CD4-positive, alpha-beta T cell (primary cell): ENCODE measurements at regions not wholly inside any gene's neighbourhood (a gene's known extent, or its start where the extent isn't known, plus 50 kb on each side); places are given as distances from the start of the nearest gene placed in this dataset.
A peak's percentile ranks its signal among the peaks of the same experiment; 100 is the strongest.

Experiments
- ATAC-seq: fragments of 200-7000 bp; cut with Tn5 transposase; one replicate; pipeline ENCODE4 v1.10.0; 2022; ENCODE audit warnings: mild to moderate bottlenecking; ENCODE audit not compliant: poor library complexity
- CTCF ChIA-PET: fragments of 350-600 bp; sonication (Branson Sonifier 250); formaldehyde crosslinking; loops from one replicate; lab custom pipeline; 2021; ENCODE audit warnings: antibody characterized with exemption, inconsistent platforms; lab: Charles Lee
- POLR2A ChIA-PET: fragments of 350-600 bp; sonication (Branson Sonifier 250); formaldehyde crosslinking; loops from one replicate; lab custom pipeline; 2021; ENCODE audit warnings: antibody characterized with exemption, inconsistent platforms; lab: Charles Lee
- DNase-seq, 14 experiments: peaks; one replicate each; pipeline ENCODE4 v3.0.0-alpha.2; 2013 to 2020; ENCODE audit warnings: mixed read lengths in 2 of 14
- H3K27ac ChIP-seq, 2 donors: one replicate each; pipeline versions ENCODE4 v1.5.1 to v1.7.0; 2013; ENCODE audit warnings: low read length in 2 of 2, low read depth in 1 of 2, mild to moderate bottlenecking in 1 of 2
- H3K27me3 ChIP-seq, 2 experiments: 1 replicate in 1 of 2; 2 replicates in 1 of 2; pipeline versions ENCODE4 v1.6.1 to v1.7.0; 2013; ENCODE audit warnings: low read length in 2 of 2, control low read depth in 1 of 2, mild to moderate bottlenecking in 1 of 2, moderate library complexity in 1 of 2; ENCODE audit not compliant: insufficient read depth in 2 of 2, control insufficient read depth in 1 of 2
- H3K36me3 ChIP-seq: one replicate; pipeline ENCODE4 v1.6.1; 2013; ENCODE audit warnings: low read length, control low read depth; ENCODE audit not compliant: insufficient read depth
- H3K4me1 ChIP-seq: one replicate; pipeline ENCODE4 v1.6.1; 2013; ENCODE audit warnings: low read length, control low read depth; ENCODE audit not compliant: insufficient read depth
- H3K4me3 ChIP-seq: one replicate; pipeline ENCODE4 v1.5.1; 2013; ENCODE audit warnings: mild to moderate bottlenecking, low read length, moderate library complexity
- H3K9me3 ChIP-seq, 2 experiments: 1 replicate in 1 of 2; 2 replicates in 1 of 2; pipeline versions ENCODE4 v1.6.1 to v1.7.0; 2013; ENCODE audit warnings: low read length in 2 of 2, mild to moderate bottlenecking in 2 of 2, control low read depth in 1 of 2, moderate library complexity in 1 of 2; ENCODE audit not compliant: control insufficient read depth in 1 of 2, insufficient read depth in 1 of 2
- H3K27ac Mint-ChIP-seq: one replicate; pipeline ENCODE4 v1.8.0; 2020; ENCODE audit warnings: mixed read lengths
- H3K27me3 Mint-ChIP-seq: one replicate; pipeline ENCODE4 v1.8.0; 2021; ENCODE audit warnings: mixed read lengths
- H3K36me3 Mint-ChIP-seq: one replicate; pipeline ENCODE4 v1.8.0; 2021; ENCODE audit warnings: low read depth, mixed read lengths
- H3K4me1 Mint-ChIP-seq: one replicate; pipeline ENCODE4 v1.8.0; 2021; ENCODE audit warnings: low read depth, mixed read lengths
- H3K4me3 Mint-ChIP-seq: one replicate; pipeline ENCODE4 v1.8.0; 2020; ENCODE audit warnings: mild to moderate bottlenecking, mixed read lengths
- H3K9me3 Mint-ChIP-seq: one replicate; pipeline ENCODE4 v1.8.0; 2020; ENCODE audit warnings: mixed read lengths
- intact Hi-C, 2 experiments: fragments of 100-400 bp; cut with DNase I in 1 of 2; cut with micrococcal nuclease in 1 of 2; formaldehyde crosslinking; loops; one replicate each; pipeline versions ENCODE4 v1.15.1 to v1.9.0; 2023 to 2025; cut with DNase I, micrococcal nuclease
- TF ChIP-seq, protein P1 (sequence below): fragments of 200-600 bp; IDR thresholded peaks from one replicate; pipeline ENCODE4 v1.8.0; 2022; ENCODE audit warnings: antibody characterized with exemption, mild to moderate bottlenecking

DNA sequence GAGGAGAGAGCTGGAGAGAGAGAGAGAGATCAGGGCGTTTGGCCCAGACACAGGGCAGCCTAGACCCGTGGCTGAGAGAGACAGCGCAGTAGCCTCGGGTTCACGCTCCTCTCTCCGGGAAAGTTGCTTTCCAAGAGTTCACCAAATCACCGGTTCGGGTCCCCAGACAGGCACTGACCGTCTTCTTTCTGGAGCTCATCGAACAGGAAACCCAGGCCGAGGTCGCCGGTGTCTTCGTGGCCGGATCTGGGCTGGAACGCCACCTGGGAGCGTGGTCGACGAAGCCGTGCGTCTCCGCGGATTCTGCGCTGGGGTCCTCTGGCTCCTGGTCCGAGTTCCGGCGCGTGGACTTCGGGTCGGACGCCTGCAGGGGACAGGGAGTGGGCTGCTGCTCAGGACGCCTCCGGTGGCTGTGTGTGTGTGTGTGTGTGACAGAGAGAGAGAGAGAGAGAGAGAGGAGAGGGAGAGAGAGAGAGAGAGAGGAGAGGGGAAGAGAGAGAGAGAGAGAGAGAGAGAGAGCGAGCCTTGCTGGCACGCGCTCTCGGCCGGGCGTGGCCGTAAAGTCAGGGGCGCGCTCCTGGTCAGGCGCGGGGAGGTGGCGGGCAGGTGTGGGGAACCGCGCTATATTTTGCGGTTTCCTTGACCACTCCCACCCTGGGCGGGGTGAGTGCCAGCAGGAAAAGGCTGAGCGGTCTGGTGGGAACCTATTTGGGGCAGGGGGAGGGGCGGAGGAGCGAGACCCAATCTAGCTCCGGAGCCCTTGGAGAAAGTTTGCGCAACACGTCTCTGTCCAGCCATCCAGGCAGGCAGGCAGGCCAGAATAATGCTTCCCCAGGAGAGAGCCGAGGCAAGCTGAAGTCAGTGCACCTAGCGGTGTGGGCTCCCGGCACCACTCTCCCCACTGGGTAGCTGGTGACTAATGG is 62.1 kb downstream of the RHOXF2B start:
- Histone ChIP-seq H3K36me3 (no peaks in the 10 kb centered on the region), H3K9me3 (peaks cover 0 to 12% of the 10 kb centered on the region in 2 experiments), H3K4me3 (peak overlapping the region; percentile 32), H3K27me3 (peaks cover 17 to 26% of the 10 kb centered on the region in 2 experiments), H3K27ac (no peak overlapping the region), H3K4me1 (peaks cover 15% of the 10 kb centered on the region)
- ChIA-PET POLR2A (no interaction called here), CTCF (no interaction called here)
- DNase-seq = peak in 1 of 14 experiments; percentile 9
- Mint-ChIP-seq H3K27ac (no peak overlapping the region), H3K9me3 (no peaks in the 10 kb centered on the region), H3K4me3 (peak overlapping the region; percentile 34), H3K4me1 (peaks cover 8% of the 10 kb centered on the region), H3K36me3 (no peaks in the 10 kb centered on the region), H3K27me3 (peaks cover 53% of the 10 kb centered on the region)
- intact Hi-C loops = no loop called here
- no peak for ATAC-seq
- TF ChIP-seq, protein P1, sequence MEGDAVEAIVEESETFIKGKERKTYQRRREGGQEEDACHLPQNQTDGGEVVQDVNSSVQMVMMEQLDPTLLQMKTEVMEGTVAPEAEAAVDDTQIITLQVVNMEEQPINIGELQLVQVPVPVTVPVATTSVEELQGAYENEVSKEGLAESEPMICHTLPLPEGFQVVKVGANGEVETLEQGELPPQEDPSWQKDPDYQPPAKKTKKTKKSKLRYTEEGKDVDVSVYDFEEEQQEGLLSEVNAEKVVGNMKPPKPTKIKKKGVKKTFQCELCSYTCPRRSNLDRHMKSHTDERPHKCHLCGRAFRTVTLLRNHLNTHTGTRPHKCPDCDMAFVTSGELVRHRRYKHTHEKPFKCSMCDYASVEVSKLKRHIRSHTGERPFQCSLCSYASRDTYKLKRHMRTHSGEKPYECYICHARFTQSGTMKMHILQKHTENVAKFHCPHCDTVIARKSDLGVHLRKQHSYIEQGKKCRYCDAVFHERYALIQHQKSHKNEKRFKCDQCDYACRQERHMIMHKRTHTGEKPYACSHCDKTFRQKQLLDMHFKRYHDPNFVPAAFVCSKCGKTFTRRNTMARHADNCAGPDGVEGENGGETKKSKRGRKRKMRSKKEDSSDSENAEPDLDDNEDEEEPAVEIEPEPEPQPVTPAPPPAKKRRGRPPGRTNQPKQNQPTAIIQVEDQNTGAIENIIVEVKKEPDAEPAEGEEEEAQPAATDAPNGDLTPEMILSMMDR = no peak

DNA sequence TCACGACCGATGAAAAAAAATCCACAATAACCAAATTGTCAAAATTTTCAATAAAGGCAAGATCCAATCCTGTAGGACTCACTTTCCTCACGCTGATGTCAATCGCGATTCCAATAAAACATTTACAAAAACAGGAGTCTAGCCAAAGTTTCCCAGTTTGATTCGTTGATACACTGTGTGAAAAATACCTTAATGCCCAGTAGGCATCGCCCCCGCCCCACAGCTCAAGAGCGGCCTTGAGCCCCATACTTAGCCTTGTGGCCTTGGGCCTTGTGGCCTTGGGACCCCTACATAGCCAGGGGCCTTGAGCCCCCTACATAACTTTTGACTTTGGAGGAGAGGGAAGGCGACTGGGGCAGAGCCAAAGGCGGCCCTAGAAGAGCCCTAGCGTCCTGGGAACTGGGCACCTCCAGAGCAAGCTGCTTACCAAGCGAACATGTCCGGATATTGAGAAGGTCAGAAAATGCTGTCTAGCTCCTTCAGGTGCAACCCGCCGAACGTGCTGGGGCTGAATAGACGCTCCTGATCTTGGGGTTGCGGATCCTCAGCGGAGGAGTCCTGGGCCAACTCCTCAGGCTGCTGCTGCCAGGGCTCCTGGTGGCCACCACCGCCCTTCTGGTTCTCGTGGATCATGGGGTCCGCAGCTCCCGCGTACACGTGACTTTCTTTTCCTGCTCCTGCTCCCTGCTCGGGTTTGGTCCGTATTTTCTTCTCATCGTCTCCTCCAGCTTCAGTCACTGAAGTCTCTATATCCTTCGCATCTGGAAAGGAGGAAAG is 62.9 kb downstream of the RHOXF2B start:
- Histone ChIP-seq H3K27me3 (peaks cover 17 to 26% of the 10 kb centered on the region in 2 experiments), H3K4me1 (peaks cover 15% of the 10 kb centered on the region), H3K27ac (no peak overlapping the region), H3K4me3 (peak overlapping the region; percentile 32), H3K9me3 (peaks cover 0 to 12% of the 10 kb centered on the region in 2 experiments), H3K36me3 (no peaks in the 10 kb centered on the region)
- no peak for ATAC-seq
- CTCF ChIA-PET = no interaction called here
- DNase-seq = peak in 1 of 14 experiments; percentile 2
- POLR2A ChIA-PET = no interaction called here
- Mint-ChIP-seq H3K36me3 (no peaks in the 10 kb centered on the region), H3K4me1 (peaks cover 8% of the 10 kb centered on the region), H3K27ac (no peak overlapping the region), H3K27me3 (peaks cover 57% of the 10 kb centered on the region), H3K9me3 (no peaks in the 10 kb centered on the region), H3K4me3 (peak overlapping the region; percentile 34)
- TF ChIP-seq, protein P1 = no peak
- intact Hi-C loops = no loop called here

DNA sequence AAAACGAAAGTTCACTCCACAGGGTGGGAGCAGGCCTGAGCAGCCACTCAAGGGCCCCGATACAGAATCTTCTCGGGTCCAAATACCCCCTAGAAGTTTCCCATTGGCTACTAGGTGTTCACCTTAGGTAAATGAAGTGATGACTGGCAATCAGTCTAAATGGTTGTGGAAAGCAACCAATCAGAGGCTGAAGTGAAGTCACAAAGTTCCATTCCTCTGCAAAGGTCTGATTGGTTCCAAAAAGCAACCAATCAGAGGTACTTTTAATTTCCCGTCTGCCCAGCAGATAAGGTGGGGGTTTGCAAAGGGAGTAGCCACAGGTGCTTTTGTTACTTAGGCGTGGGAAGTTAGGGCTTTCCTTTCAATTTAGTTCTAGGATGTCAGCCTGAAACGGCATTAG is 58.2 kb upstream of the NKAP start:
- H3K27me3 ChIP-seq = peaks cover 34 to 43% of the 10 kb centered on the region in 2 experiments
- Mint-ChIP-seq H3K27ac (no peak overlapping the region), H3K4me3 (no peak overlapping the region), H3K36me3 (no peaks in the 10 kb centered on the region), H3K27me3 (peaks cover 63% of the 10 kb centered on the region), H3K9me3 (no peaks in the 10 kb centered on the region), H3K4me1 (peaks cover 15% of the 10 kb centered on the region)
- no peak for DNase-seq
- TF ChIP-seq, protein P1 = no peak
- ChIA-PET CTCF (no interaction called here), POLR2A (interaction anchor here (0.6 kb wide), 1 partner anchor 9 kb away, joined by 3 read pairs; no protein-coding TSS in a partner anchor)
- ATAC-seq = no peak
- H3K36me3 ChIP-seq = no peaks in the 10 kb centered on the region
- H3K27ac ChIP-seq = no peak overlapping the region
- intact Hi-C loops = no loop called here
- no peak overlapping the region for H3K4me3 ChIP-seq
- peaks cover 19% of the 10 kb centered on the region for H3K4me1 ChIP-seq
- H3K9me3 ChIP-seq = peaks cover 0 to 9% of the 10 kb centered on the region in 2 experiments
